Uterus (tissue), 3 donors: ENCODE measurements at regions not wholly inside any gene's neighbourhood (a gene's known extent, or its start where the extent isn't known, plus 50 kb on each side); places are given as distances from the start of the nearest gene placed in this dataset.

Source experiments
- DNase-seq, 2 donors: peaks; one replicate each; pipeline ENCODE4 v3.0.0-alpha.2; 2019 to 2020
- H3K27ac ChIP-seq, 2 donors: fragments of 200-600 bp; sonication (generic); 1 replicate in 1 of 2; 2 replicates in 1 of 2; pipeline ENCODE4 v1.5.1; 2016 to 2018
- H3K27me3 ChIP-seq, 2 donors: fragments of 200-600 bp; sonication (generic); one replicate each; pipeline ENCODE4 v1.5.1; 2018 to 2019; ENCODE audit warnings: control low read depth in 1 of 2
- H3K36me3 ChIP-seq, 2 donors: fragments of 200-600 bp; sonication (generic); one replicate each; pipeline ENCODE4 v1.5.1; 2019; ENCODE audit warnings: control low read depth in 1 of 2
- H3K4me1 ChIP-seq, 2 donors: fragments of 200-600 bp; sonication (generic); one replicate each; pipeline ENCODE4 v1.5.1; 2018 to 2019; ENCODE audit warnings: control low read depth in 1 of 2
- H3K4me3 ChIP-seq, 2 donors: fragments of 200-600 bp; sonication (generic); 1 replicate in 1 of 2; 2 replicates in 1 of 2; pipeline ENCODE4 v1.5.1; 2018 to 2019; ENCODE audit warnings: mild to moderate bottlenecking in 1 of 2
- H3K9me3 ChIP-seq, 2 donors: fragments of 200-600 bp; sonication (generic); one replicate each; pipeline ENCODE4 v1.5.1; 2019; ENCODE audit warnings: control low read depth in 1 of 2
- CTCF ChIP-seq, 4 experiments: fragments of 200-600 bp in 2 of 4; fragments of 450-650 bp in 2 of 4; sonication (generic) in 2 of 4; IDR thresholded peaks; one replicate each; pipeline ENCODE4 v1.5.1; 2016 to 2019; ENCODE audit warnings: antibody characterized with exemption in 4 of 4, mild to moderate bottlenecking in 2 of 4, moderate library complexity in 1 of 4
- POLR2A ChIP-seq, 2 donors: fragments of 450-650 bp; IDR thresholded peaks; one replicate each; pipeline ENCODE4 v1.6.1; 2016; ENCODE audit warnings: antibody characterized with exemption in 2 of 2, mild to moderate bottlenecking in 1 of 2, moderate library complexity in 1 of 2
- intact Hi-C: fragments of 100-400 bp; cut with DNase I; formaldehyde crosslinking; loops from one replicate; pipeline ENCODE4 v1.15.1; 2023; ENCODE audit warnings: low total_unique reads
- donor health status: DM: yes; HTN: yes; CAD: no.

GRCh38 chr4:14827111-14827510 lies 175.2 kb upstream of the CPEB2 start:
- Histone ChIP-seq H3K36me3 (no peaks in the 10 kb centered on the region), H3K27ac (no peak overlapping the region), H3K4me3 (no peak overlapping the region), H3K9me3 (no peaks in the 10 kb centered on the region), H3K4me1 (no peaks in the 10 kb centered on the region), H3K27me3 (no peaks in the 10 kb centered on the region)
- no peak for DNase-seq
- TF ChIP-seq POLR2A (IDR thresholded peaks at IDR 0.05) (no peak), CTCF (IDR thresholded peaks at IDR 0.05) (no peak)
- intact Hi-C loops: no loop called here

GRCh38 chr4:14829795-14830194 lies 172.5 kb upstream of the CPEB2 start:
- no peak for DNase-seq
- H3K9me3 ChIP-seq: no peaks in the 10 kb centered on the region
- H3K36me3 ChIP-seq: no peaks in the 10 kb centered on the region
- TF ChIP-seq POLR2A (IDR thresholded peaks at IDR 0.05) (no peak), CTCF (IDR thresholded peaks at IDR 0.05) (no peak)
- no peaks in the 10 kb centered on the region for H3K27me3 ChIP-seq
- H3K4me1 ChIP-seq: no peaks in the 10 kb centered on the region
- no peak overlapping the region for H3K27ac ChIP-seq
- intact Hi-C loops: no loop called here
- no peak overlapping the region for H3K4me3 ChIP-seq

- Histone ChIP-seq H3K36me3 (no peaks in the 10 kb centered on the region), H3K27me3 (no peaks in the 10 kb centered on the region)
- no peak for TF ChIP-seq POLR2A (IDR thresholded peaks at IDR 0.05)
- TF ChIP-seq CTCF (IDR thresholded peaks at IDR 0.05): no peak
These were observed 170.9 kb upstream of the CPEB2 start for GRCh38 chr4:14831416-14831815.

GRCh38 chr4:14833053-14833452 lies 169.2 kb upstream of the CPEB2 start:
- no peak overlapping the region for H3K27ac ChIP-seq
- intact Hi-C loops: no loop called here
- TF ChIP-seq CTCF (IDR thresholded peaks at IDR 0.05): no peak
- TF ChIP-seq POLR2A (IDR thresholded peaks at IDR 0.05): no peak
- H3K27me3 ChIP-seq: no peaks in the 10 kb centered on the region
- H3K4me3 ChIP-seq: no peak overlapping the region
- H3K9me3 ChIP-seq: no peaks in the 10 kb centered on the region
- no peaks in the 10 kb centered on the region for H3K4me1 ChIP-seq
- DNase-seq: no peak
- no peaks in the 10 kb centered on the region for H3K36me3 ChIP-seq

More at GRCh38 chr4:14831416-14831815, 170.9 kb upstream of the CPEB2 start:
- no peak for DNase-seq
- Histone ChIP-seq H3K4me1 (no peaks in the 10 kb centered on the region), H3K27ac (no peak overlapping the region), H3K9me3 (no peaks in the 10 kb centered on the region), H3K4me3 (no peak overlapping the region)
- intact Hi-C loops: no loop called here

GRCh38 chr4:14834382-14834781 lies 167.9 kb upstream of the CPEB2 start:
- intact Hi-C loops: no loop called here
- no peaks in the 10 kb centered on the region for H3K4me1 ChIP-seq

More at GRCh38 chr4:14834382-14834781, 167.9 kb upstream of the CPEB2 start:
- H3K4me3 ChIP-seq: no peak overlapping the region
- no peak overlapping the region for H3K27ac ChIP-seq
- H3K27me3 ChIP-seq: no peaks in the 10 kb centered on the region
- no peak for DNase-seq
- no peaks in the 10 kb centered on the region for H3K9me3 ChIP-seq
- TF ChIP-seq POLR2A (IDR thresholded peaks at IDR 0.05): no peak
- no peak for TF ChIP-seq CTCF (IDR thresholded peaks at IDR 0.05)
- no peaks in the 10 kb centered on the region for H3K36me3 ChIP-seq
